Suprapubic skin (tissue), 3 donors: ENCODE measurements at regions not wholly inside any gene's neighbourhood (a gene's known extent, or its start where the extent isn't known, plus 50 kb on each side); places are given as distances from the start of the nearest gene placed in this dataset.
"Not testable (repeated sequence)": the region's sequence is repeated elsewhere in the genome, so short reads cannot be mapped to it uniquely, and the experiment has no call there.

Experiments used
- EP300 ChIP-seq: sonication (generic); formaldehyde crosslinking; IDR thresholded peaks from one replicate; pipeline ENCODE4 v1.6.1; 2017; ENCODE audit warnings: antibody characterized with exemption
- TF ChIP-seq, protein P1 (sequence below), 2 donors: fragments of 200-600 bp in 1 of 2; fragments of 450-650 bp in 1 of 2; sonication (generic) in 1 of 2; IDR thresholded peaks; one replicate each; pipeline ENCODE4 v1.5.1; 2016 to 2019; ENCODE audit warnings: antibody characterized with exemption in 2 of 2, mild to moderate bottlenecking in 1 of 2, moderate library complexity in 1 of 2

DNA sequence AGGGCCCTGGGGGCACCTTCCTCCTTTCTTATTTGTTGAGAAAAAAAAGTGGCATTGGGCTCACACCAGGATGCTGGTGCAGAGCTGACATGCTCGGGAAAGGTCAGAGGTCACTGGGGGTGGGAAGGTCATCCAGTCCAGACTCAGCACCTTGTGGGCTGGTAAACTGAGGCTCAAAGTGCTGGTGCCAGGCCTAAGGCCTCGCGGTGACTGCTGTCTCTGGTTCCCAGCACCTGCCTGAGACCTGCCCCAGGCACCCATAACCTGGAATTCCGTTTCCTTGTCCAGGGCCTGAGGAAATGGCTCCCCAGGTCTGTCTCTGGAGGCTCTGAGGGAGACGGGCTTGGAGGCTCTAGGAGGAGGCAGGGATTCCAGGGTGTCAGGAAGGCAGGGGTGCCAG is 521.0 kb downstream of the GOLGA6L6 start:
- TF ChIP-seq, protein P1, sequence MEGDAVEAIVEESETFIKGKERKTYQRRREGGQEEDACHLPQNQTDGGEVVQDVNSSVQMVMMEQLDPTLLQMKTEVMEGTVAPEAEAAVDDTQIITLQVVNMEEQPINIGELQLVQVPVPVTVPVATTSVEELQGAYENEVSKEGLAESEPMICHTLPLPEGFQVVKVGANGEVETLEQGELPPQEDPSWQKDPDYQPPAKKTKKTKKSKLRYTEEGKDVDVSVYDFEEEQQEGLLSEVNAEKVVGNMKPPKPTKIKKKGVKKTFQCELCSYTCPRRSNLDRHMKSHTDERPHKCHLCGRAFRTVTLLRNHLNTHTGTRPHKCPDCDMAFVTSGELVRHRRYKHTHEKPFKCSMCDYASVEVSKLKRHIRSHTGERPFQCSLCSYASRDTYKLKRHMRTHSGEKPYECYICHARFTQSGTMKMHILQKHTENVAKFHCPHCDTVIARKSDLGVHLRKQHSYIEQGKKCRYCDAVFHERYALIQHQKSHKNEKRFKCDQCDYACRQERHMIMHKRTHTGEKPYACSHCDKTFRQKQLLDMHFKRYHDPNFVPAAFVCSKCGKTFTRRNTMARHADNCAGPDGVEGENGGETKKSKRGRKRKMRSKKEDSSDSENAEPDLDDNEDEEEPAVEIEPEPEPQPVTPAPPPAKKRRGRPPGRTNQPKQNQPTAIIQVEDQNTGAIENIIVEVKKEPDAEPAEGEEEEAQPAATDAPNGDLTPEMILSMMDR (IDR thresholded peaks at IDR 0.05) = not testable (repeated sequence)
- TF ChIP-seq EP300 = not testable (repeated sequence)
